Stimulated activated naive CD8-positive, alpha-beta T cell treated with anti-CD3 and anti-CD28 coated beads, Interleukin-15, Interleukin-2, amounts not matched to agents 100 ng/mL and 50 ng/mL, for 24 hours (primary cell): ENCODE measurements at regions not wholly inside any gene's neighbourhood (a gene's known extent, or its start where the extent isn't known, plus 50 kb on each side); places are given as distances from the start of the nearest gene placed in this dataset.

Source experiments
- H3K27ac Mint-ChIP-seq: one replicate; pipeline ENCODE4 v1.8.0; 2021; ENCODE audit warnings: mild to moderate bottlenecking, mixed read lengths
- H3K27me3 Mint-ChIP-seq: one replicate; pipeline ENCODE4 v1.8.0; 2021; ENCODE audit warnings: mixed read lengths
- H3K36me3 Mint-ChIP-seq: one replicate; pipeline ENCODE4 v1.8.0; 2021; ENCODE audit warnings: low read depth, mixed read lengths
- H3K4me1 Mint-ChIP-seq: one replicate; pipeline ENCODE4 v1.8.0; 2021; ENCODE audit warnings: low read depth, mixed read lengths
- H3K4me3 Mint-ChIP-seq: one replicate; pipeline ENCODE4 v1.8.0; 2021; ENCODE audit warnings: mild to moderate bottlenecking, mixed read lengths
- H3K9me3 Mint-ChIP-seq: one replicate; pipeline ENCODE4 v1.8.0; 2021; ENCODE audit warnings: mixed read lengths

DNA sequence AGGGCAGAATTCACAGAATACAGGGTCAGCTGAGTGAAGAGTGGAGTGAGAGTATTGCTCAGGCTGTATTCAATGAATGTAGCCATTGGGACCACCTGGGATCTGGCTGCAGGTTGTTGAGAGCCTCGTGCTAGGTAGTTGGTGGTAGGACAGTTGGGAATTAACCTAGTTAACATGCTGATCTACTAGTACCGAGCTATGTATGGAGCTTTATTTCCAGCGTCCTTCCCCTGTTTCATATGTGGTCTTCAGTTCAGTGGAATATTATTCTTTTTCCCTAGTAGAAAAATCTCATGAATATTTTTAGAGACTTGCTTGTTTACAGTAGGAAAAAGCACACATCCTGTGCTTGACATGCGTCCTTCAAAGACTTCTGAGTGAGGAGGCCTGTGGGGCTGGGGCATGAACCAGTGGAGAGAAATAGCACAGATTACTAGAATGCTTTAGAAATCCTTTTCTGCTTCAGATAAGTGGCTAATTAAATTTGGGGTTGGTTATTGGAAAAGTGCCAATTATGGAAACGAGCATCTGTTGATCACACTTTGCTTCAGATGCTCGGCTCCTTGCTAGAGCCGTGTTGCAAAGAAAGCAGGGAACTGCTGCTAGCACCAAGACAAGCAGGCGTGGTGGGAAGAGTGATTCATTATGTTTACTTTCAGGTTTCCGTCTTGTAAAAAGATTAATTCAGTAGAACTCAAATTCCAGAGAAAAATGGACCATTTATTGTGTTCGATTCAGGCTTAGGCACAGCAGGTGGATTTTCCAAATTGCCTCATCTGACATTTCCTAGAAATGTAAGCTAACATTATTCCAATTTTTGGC, 53.6 kb downstream of the ARF6 start:
- H3K4me3 Mint-ChIP-seq, result peak overlapping the region; percentile 8
- H3K9me3 Mint-ChIP-seq, result peaks cover 13% of the 10 kb centered on the region
- peak overlapping the region; percentile 86 for H3K27ac Mint-ChIP-seq
- peaks cover 12% of the 10 kb centered on the region for H3K36me3 Mint-ChIP-seq
- peaks cover 72% of the 10 kb centered on the region for H3K4me1 Mint-ChIP-seq
- H3K27me3 Mint-ChIP-seq, result no peaks in the 10 kb centered on the region

DNA sequence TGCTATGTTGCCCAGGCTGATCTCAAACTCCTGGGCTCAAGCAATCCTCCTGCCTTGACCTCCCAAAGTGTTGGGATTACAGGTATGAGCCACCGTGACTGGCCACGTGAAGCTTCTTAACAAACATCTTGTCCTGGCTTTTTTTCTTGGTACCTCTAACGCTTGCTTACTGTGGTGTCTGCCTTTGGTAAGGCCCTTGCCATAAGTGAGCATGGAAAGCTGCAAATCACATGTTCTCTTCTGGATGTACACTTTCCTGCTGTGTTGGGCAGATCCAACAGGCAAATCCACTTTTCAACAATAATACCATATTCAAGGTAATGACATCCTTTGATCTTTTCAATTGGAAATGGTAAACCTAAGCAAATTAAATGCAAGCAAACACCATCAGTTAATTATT, 54.6 kb downstream of the ARF6 start:
- peaks cover 69% of the 10 kb centered on the region for H3K4me1 Mint-ChIP-seq
- no peak overlapping the region for H3K4me3 Mint-ChIP-seq
- H3K27me3 Mint-ChIP-seq, result no peaks in the 10 kb centered on the region
- peaks cover 8% of the 10 kb centered on the region for H3K9me3 Mint-ChIP-seq
- peaks cover 7% of the 10 kb centered on the region for H3K36me3 Mint-ChIP-seq
- peak overlapping the region; percentile 86 for H3K27ac Mint-ChIP-seq

DNA sequence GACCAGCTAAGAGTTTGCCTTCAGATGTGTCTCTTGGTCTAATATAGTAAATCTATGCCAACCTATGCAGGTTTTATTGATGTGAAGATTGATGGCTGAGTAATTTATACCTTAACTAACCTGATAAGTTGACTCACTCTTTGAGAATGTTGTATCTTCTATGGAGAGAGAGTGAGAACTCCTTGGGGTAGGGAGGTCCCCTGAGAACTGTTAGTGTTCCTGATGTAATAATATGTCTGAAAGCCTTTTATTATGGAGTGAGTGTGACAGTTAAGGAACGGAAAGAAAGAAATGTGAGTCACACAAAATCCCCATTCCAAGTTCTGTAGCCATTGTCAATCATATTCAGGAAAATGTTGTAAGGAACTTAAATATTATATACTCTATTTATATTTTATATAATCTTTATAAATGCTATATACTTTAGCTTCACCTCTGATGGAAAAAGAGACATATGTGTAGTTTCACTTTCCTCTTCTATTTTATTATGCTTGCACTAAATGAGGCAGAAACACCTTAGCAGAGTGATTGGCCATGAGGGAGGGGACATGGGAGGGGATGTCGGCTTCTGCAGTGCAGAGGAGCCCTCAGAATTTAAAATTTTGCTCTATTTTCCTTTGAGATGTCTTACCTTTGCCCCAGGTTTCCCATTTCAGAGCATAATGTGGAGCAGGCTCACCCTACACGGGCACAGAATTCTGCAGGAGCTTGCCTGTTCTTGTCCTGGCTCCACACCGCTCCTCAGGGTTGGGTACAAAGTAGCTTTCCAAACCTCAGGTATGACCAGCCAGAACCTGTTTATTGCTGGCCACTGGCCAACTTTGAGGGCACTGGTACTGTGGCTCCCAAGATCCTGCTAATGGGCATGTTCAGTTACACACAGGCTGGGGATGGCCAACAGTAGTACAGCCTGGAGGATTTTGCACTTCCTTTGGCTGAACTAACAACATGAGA, 57.7 kb downstream of the ARF6 start:
- Mint-ChIP-seq H3K27me3 (no peaks in the 10 kb centered on the region), H3K36me3 (no peaks in the 10 kb centered on the region), H3K9me3 (no peaks in the 10 kb centered on the region), H3K4me3 (peak overlapping the region; percentile 68), H3K27ac (peak overlapping the region; percentile 69), H3K4me1 (peaks cover 56% of the 10 kb centered on the region)

DNA sequence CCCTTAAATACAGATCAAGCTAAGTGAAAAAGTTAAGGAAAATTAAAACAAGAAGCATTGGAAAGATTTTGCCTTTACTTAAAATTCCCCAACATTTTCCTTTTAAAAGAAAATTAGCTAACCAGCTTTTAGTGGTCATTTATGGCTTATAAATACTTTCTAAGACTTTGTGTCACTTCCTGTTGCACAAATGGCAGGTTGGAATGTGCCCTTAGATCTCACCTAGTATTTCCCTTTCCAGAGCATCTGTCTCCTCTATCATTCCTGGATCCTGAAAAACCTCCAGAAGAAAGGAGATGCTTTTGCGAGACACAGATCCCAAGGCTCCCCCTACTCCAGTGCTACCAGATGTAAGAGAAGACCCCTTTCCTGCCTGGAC, 58.3 kb downstream of the ARF6 start:
- H3K27me3 Mint-ChIP-seq, result no peaks in the 10 kb centered on the region

DNA sequence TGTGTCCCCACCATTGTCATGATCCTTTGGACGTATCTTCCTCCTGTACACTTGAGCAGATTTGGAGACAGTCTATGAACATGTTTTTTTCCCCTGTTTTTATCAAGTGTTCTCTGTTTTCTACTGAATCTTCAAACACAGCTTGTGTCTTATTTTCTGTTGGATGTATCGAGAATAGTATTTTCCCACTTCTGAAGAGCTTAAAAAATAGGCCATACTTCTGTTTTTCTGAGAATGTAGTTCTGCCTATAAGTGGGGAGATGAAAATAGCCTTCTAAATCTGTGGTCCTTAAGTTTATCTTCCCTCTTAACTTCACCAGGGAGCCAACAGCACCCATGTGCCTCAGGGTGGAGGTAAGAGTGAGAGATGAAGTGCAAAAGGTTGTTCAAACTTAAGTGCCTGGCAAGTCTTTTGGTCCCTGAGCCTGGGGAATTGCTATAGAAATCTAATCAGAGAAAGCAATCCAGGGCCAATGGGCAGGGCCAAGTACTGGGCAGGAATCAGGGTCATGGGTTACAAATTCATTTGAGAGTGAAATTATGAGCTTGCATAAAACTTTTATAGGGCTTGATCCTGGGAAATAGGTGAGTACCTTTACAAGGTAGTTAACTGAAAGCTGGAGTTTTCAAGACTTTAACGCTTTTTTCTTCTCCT, 58.9 kb downstream of the ARF6 start:
- H3K4me1 Mint-ChIP-seq, result peaks cover 44% of the 10 kb centered on the region
- no peak overlapping the region for H3K27ac Mint-ChIP-seq
- H3K9me3 Mint-ChIP-seq, result no peaks in the 10 kb centered on the region
- no peak overlapping the region for H3K4me3 Mint-ChIP-seq
- H3K36me3 Mint-ChIP-seq, result no peaks in the 10 kb centered on the region
- no peaks in the 10 kb centered on the region for H3K27me3 Mint-ChIP-seq

More for the DNA sequence above, 58.3 kb downstream of the ARF6 start:
- peaks cover 50% of the 10 kb centered on the region for H3K4me1 Mint-ChIP-seq
- no peaks in the 10 kb centered on the region for H3K36me3 Mint-ChIP-seq
- H3K27ac Mint-ChIP-seq, result no peak overlapping the region
- no peak overlapping the region for H3K4me3 Mint-ChIP-seq
- H3K9me3 Mint-ChIP-seq, result no peaks in the 10 kb centered on the region

DNA sequence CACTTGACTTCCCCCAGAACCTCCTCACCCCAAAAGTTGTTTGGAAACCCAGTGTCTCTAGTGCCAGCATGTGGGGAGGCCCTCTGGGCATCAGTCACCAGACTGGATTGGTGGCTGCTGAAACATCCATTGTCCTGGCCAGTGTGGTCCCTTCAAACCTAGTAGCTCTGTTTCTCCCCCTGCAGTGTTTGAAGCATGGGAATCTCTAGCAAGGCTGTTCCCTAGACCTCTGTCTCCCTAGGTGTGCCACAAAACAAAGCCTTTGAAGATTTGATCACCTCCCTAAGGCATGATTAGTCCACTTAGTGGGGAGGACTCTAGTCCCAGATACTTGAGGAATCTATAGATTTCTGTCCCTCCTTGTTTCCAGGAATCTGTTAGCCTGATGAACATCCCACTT, 60.3 kb downstream of the ARF6 start:
- no peaks in the 10 kb centered on the region for H3K9me3 Mint-ChIP-seq
- no peaks in the 10 kb centered on the region for H3K27me3 Mint-ChIP-seq
- H3K4me3 Mint-ChIP-seq, result no peak overlapping the region
- peaks cover 30% of the 10 kb centered on the region for H3K4me1 Mint-ChIP-seq
- no peaks in the 10 kb centered on the region for H3K36me3 Mint-ChIP-seq
- H3K27ac Mint-ChIP-seq, result no peak overlapping the region

DNA sequence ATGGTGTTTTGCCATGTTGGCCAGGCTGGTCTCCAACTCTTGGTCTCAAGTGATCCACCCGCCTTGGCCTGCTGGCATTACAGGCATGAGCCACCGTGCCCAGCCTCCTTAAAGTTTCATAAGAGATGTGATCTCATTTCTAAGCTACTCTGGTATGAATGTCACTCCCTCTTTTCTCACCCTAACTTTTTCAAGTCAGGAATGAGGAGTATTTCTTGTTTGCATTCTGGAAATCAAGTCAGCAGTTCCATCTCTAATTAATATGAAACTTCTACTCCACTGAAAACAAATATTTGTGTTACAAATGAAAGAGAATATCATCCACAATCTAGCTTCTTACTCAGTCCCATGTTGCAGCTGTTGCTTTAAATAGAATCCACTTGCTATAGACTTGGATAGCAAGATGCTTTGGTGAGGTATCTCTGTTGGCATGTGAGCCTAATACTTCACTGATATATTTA, 61.3 kb downstream of the ARF6 start:
- Mint-ChIP-seq H3K9me3 (no peaks in the 10 kb centered on the region), H3K27me3 (no peaks in the 10 kb centered on the region), H3K4me3 (no peak overlapping the region), H3K4me1 (peaks cover 24% of the 10 kb centered on the region), H3K27ac (no peak overlapping the region), H3K36me3 (no peaks in the 10 kb centered on the region)

DNA sequence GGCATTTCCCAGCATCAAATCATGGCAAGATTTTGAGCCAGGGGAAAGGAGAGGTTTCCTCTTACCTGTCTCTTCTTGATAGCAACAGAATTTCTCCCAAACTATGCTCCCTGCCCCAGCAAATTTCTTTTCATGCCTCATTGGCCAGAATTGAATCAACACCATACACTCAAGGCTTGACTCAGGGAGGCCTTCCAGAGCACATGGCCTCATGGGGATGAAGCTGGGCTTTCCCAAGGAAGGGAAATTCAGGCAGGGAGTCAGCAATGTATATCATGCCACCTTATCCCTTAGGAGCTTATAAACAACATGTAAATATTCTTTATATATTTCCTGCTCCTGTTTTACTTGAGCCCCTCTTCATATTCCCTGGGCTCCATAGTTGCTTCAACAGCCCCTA, 62.1 kb downstream of the ARF6 start:
- Mint-ChIP-seq H3K4me1 (peaks cover 29% of the 10 kb centered on the region), H3K4me3 (no peak overlapping the region), H3K27me3 (no peaks in the 10 kb centered on the region), H3K9me3 (no peaks in the 10 kb centered on the region), H3K27ac (no peak overlapping the region), H3K36me3 (no peaks in the 10 kb centered on the region)

DNA sequence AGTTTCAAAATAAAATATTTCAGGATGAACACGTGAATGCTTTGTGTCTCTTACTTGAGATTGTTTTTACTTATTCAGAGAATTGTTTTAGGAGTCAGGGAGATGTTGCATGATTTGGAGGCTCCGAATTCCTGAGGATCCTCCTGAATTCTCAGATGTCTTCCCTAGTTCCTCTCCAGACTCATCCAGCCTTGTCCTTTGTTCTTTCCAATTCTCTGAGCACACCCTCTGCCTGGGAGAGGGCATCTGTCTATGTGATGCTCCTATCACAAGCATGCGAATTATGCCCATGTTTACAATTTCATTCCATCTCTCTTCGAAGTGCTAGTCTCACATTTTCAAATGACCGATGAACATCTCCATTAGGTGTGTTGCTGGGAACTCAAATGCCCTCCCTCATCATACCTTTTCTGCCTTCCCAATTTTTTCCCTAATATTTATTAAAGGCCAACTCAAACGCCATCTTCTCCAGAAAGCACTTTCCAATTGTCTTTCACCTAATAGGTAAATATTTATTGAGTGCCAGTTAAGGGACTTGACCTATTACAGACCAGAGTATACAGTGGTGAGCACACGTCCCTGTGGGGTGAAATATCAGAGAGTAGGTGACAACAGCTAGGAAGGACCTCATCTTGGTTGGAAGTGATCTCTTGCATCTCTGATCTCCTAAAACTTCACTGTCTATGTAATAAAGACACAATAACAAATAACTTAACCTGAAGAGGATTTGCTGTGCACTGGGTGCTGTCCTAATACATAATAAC, 64.4 kb downstream of the ARF6 start:
- no peaks in the 10 kb centered on the region for H3K27me3 Mint-ChIP-seq
- H3K27ac Mint-ChIP-seq, result no peak overlapping the region
- H3K4me1 Mint-ChIP-seq, result peaks cover 33% of the 10 kb centered on the region
- H3K9me3 Mint-ChIP-seq, result no peaks in the 10 kb centered on the region
- H3K36me3 Mint-ChIP-seq, result no peaks in the 10 kb centered on the region
- H3K4me3 Mint-ChIP-seq, result no peak overlapping the region

DNA sequence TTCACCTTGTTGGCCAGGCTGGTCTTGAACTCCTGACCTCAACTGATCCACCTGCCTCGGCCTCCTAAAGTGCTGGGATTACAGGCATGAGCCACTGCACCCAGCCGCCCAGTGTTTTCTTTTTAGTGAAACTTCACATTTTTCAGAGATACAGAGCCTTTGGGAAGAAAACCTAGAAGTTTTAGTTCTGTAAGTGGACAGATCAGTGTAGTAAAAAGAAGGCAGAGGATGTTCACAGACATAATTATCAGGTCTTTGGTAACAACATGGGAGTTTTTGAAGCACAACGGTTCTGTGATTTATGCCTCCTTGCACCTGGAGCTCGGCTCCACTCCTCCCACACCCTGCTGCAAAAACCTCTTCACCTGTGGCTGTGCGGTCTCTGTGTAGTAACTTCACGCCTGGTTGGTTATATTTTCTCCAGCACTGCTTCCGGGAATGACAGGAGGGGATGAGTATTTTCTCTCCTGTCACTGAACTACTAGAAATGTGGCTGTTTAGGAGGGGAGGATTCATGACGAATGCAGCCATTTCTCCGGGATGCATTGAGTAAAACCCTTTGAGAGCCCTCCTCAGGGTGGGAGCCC, 67.0 kb downstream of the ARF6 start:
- no peak overlapping the region for H3K27ac Mint-ChIP-seq
- H3K9me3 Mint-ChIP-seq, result peaks cover 3% of the 10 kb centered on the region
- H3K4me3 Mint-ChIP-seq, result peak overlapping the region; percentile 45
- peaks cover 53% of the 10 kb centered on the region for H3K4me1 Mint-ChIP-seq
- H3K27me3 Mint-ChIP-seq, result no peaks in the 10 kb centered on the region
- H3K36me3 Mint-ChIP-seq, result no peaks in the 10 kb centered on the region

DNA sequence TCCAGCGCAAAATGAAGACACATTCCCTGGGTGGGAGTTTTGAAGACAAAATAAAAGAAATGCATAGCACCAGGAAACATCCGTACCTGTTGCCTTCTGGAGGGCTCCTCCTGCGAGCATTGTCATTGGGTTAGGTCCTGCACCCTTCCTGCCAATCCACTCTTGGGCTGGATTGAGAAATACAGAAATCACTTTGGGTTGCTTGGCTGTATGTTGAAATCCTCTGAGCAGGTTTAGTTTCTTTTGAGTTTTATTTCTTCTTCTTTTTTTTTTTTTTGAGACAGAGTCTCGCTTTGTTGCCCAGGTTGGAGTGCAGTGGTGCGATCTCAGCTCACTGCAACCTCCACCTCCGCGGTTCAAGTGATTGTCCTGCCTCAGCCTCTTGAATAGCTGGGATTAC, 67.6 kb downstream of the ARF6 start:
- Mint-ChIP-seq H3K36me3 (no peaks in the 10 kb centered on the region), H3K27ac (no peak overlapping the region), H3K27me3 (no peaks in the 10 kb centered on the region), H3K4me3 (no peak overlapping the region), H3K9me3 (peaks cover 3% of the 10 kb centered on the region), H3K4me1 (peaks cover 55% of the 10 kb centered on the region)

DNA sequence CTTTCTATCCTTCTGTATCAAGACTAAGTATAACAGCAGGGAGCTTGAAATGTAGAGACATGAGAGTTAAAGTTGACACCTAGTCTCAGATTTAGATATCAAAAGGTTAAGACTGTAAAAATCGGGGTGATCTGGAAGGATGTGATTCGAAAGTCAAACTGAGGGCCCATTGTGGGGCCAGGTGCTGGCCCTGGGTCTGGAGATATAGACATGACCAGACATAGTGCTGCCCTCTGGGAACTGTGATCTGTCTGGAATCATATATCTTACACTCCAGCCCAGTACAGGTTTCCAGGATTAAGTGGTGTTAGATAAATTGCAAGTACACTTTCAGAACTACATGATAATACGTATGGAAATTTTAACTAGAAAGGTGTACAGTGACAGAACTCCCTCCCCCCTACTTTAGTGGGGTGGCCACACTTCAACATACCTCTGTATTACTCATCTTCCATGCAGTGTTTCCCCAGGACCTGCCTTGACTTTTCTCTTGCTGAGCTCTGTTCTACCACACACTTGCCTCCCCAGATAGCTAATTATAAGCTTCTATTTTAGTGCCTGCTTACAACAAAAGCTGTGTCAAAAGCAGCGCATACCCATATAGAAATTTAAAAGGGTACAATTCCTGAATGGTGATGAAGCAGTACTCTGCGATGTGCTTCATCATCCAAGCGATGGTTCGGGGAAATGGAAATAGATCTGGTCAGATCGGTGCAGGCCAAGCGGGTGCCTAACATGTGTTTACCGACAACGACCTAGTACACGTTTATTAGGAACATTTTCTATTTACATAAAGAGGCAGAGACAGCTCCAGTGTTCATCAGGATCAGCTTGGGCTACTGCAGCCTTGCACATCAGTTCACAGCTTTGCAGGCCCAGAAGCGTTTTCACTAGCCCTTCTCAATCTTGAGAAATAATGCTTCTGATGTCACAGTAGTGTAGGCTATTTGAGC, 68.7 kb downstream of the ARF6 start:
- Mint-ChIP-seq H3K4me1 (peaks cover 55% of the 10 kb centered on the region), H3K9me3 (peaks cover 3% of the 10 kb centered on the region), H3K4me3 (no peak overlapping the region), H3K27me3 (no peaks in the 10 kb centered on the region), H3K27ac (peak overlapping the region; percentile 42), H3K36me3 (no peaks in the 10 kb centered on the region)

DNA sequence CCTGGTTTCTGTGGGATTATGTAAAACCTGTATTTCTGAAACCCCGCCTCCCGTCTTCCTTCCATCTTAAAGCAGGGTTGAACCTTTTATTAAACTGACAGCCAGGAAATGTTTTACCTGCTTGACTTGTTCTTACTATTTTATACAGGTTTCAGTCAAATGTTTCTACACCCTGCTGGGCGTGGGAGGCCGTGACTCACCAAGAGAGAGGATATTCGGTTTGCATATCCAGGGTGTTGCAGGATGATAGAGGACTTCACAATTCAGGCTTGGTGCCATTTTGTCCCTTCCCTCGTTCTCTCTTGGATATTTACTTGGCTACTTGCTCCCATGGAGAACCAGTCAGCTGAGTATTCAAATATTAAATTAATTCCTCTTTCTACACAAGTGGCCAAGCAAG, 69.7 kb downstream of the ARF6 start:
- Mint-ChIP-seq H3K4me1 (peaks cover 55% of the 10 kb centered on the region), H3K9me3 (peaks cover 3% of the 10 kb centered on the region), H3K27me3 (no peaks in the 10 kb centered on the region), H3K36me3 (no peaks in the 10 kb centered on the region), H3K4me3 (no peak overlapping the region), H3K27ac (peak overlapping the region; percentile 56)
